Skeletal muscle tissue (tissue), 3 donors: ENCODE measurements at regions not wholly inside any gene's neighbourhood (a gene's known extent, or its start where the extent isn't known, plus 50 kb on each side); places are given as distances from the start of the nearest gene placed in this dataset.

ENCODE experiments used
- H3K27ac ChIP-seq: one replicate; pipeline ENCODE4 v1.7.0; 2013; ENCODE audit warnings: mild to moderate bottlenecking, low read depth, low read length, inconsistent platforms
- H3K27me3 ChIP-seq, 3 donors: one replicate each; pipeline ENCODE4 v1.7.0; 2013; ENCODE audit warnings: low read length in 3 of 3; ENCODE audit not compliant: control insufficient read depth in 3 of 3, insufficient read depth in 3 of 3
- H3K36me3 ChIP-seq, 3 donors: one replicate each; pipeline ENCODE4 v1.7.0; 2013; ENCODE audit warnings: low read length in 3 of 3; ENCODE audit not compliant: control insufficient read depth in 3 of 3, insufficient read depth in 3 of 3
- H3K4me1 ChIP-seq, 3 donors: one replicate each; pipeline ENCODE4 v1.7.0; 2013; ENCODE audit warnings: low read length in 3 of 3, mild to moderate bottlenecking in 3 of 3; ENCODE audit not compliant: control insufficient read depth in 3 of 3, insufficient read depth in 3 of 3
- H3K4me3 ChIP-seq, 3 donors: one replicate each; pipeline ENCODE4 v1.7.0; 2013; ENCODE audit warnings: low read length in 3 of 3
- H3K9ac ChIP-seq, 3 donors: one replicate each; pipeline ENCODE4 v1.7.0; 2013; ENCODE audit warnings: low read length in 3 of 3, mild to moderate bottlenecking in 3 of 3, moderate library complexity in 2 of 3, low read depth in 1 of 3
- H3K9me3 ChIP-seq, 3 donors: one replicate each; pipeline ENCODE4 v1.7.0; 2013; ENCODE audit warnings: low read length in 3 of 3; ENCODE audit not compliant: control insufficient read depth in 3 of 3
- donor health status: Osteomylitis.

GRCh38 chr15:88741671-88742070, 61.6 kb upstream of the ACAN start:
- Histone ChIP-seq H3K4me1 (no peaks in the 10 kb centered on the region), H3K9ac (no peak overlapping the region), H3K36me3 (no peaks in the 10 kb centered on the region), H3K9me3 (peaks cover 0 to 2% (median 0%) of the 10 kb centered on the region in 3 donors), H3K4me3 (no peak overlapping the region), H3K27ac (no peak overlapping the region), H3K27me3 (peaks cover 7 to 22% (median 22%) of the 10 kb centered on the region in 3 donors)

DNA sequence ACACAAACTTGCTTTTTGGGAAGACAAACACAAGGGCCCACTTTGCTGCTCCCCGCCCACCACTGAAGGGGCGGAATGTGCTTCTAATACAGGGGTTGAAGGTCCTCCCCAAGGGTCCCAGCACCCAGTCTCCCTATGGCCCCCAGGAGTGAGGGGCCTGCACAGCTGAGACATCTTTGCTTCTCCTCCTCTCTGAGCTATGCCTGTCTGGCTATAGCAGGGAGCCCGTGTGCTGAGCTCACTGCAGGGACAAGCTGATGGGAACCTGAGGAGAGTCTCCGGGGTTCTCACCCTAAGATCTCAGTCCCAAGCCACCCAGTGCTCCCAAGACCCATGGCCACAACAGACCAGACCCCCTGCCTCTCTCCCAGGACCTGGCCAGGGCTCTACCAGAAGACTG, 61.1 kb upstream of the ACAN start:
- H3K9ac ChIP-seq, result no peak overlapping the region
- peaks cover 7 to 22% (median 22%) of the 10 kb centered on the region in 3 donors for H3K27me3 ChIP-seq
- no peaks in the 10 kb centered on the region for H3K4me1 ChIP-seq
- H3K9me3 ChIP-seq, result peaks cover 0 to 2% (median 0%) of the 10 kb centered on the region in 3 donors
- no peak overlapping the region for H3K4me3 ChIP-seq
- H3K27ac ChIP-seq, result no peak overlapping the region
- no peaks in the 10 kb centered on the region for H3K36me3 ChIP-seq

- Histone ChIP-seq H3K9me3 (no peaks in the 10 kb centered on the region), H3K4me3 (no peak overlapping the region), H3K27me3 (peaks cover 7 to 19% (median 18%) of the 10 kb centered on the region in 3 donors), H3K27ac (no peak overlapping the region), H3K4me1 (no peaks in the 10 kb centered on the region), H3K9ac (no peak overlapping the region), H3K36me3 (no peaks in the 10 kb centered on the region)
Measured at GRCh38 chr15:88744548-88745020, 58.7 kb upstream of the ACAN start.

- no peaks in the 10 kb centered on the region for H3K9me3 ChIP-seq
- no peaks in the 10 kb centered on the region for H3K4me1 ChIP-seq
- H3K9ac ChIP-seq, result no peak overlapping the region
- no peaks in the 10 kb centered on the region for H3K36me3 ChIP-seq
- no peak overlapping the region for H3K4me3 ChIP-seq
- peaks cover 4 to 15% (median 14%) of the 10 kb centered on the region in 3 donors for H3K27me3 ChIP-seq
- no peak overlapping the region for H3K27ac ChIP-seq
Measured at GRCh38 chr15:88745065-88745464, 58.2 kb upstream of the ACAN start.

GRCh38 chr15:88745696-88746095, 57.5 kb upstream of the ACAN start:
- Histone ChIP-seq H3K36me3 (no peaks in the 10 kb centered on the region), H3K9me3 (no peaks in the 10 kb centered on the region), H3K4me3 (no peak overlapping the region), H3K27me3 (peaks cover 4 to 15% (median 8%) of the 10 kb centered on the region in 3 donors), H3K9ac (no peak overlapping the region), H3K27ac (no peak overlapping the region), H3K4me1 (no peaks in the 10 kb centered on the region)

DNA sequence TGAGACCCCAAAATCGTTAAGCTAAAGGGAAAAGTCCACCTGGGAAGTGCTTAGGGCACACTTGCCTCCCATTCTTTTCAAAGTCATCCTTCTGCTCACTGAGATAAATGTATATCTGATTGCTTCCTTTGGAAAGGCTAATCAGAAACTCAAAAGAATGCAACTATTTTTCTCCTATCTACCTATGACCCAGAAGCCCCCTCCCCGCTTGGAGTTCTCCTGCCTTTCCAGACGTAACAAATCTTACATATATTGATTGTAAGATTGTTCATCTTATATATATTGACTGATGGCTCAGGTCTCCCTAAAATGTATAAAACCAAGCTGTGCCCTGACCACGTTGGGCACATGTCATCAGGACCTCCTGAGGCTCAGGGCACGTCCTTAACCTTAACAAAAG, 56.8 kb upstream of the ACAN start:
- H3K4me1 ChIP-seq, result no peaks in the 10 kb centered on the region
- peaks cover 1 to 10% (median 4%) of the 10 kb centered on the region in 3 donors for H3K27me3 ChIP-seq
- H3K9me3 ChIP-seq, result no peaks in the 10 kb centered on the region
- no peak overlapping the region for H3K27ac ChIP-seq
- H3K36me3 ChIP-seq, result no peaks in the 10 kb centered on the region
- no peak overlapping the region for H3K4me3 ChIP-seq
- no peak overlapping the region for H3K9ac ChIP-seq

DNA sequence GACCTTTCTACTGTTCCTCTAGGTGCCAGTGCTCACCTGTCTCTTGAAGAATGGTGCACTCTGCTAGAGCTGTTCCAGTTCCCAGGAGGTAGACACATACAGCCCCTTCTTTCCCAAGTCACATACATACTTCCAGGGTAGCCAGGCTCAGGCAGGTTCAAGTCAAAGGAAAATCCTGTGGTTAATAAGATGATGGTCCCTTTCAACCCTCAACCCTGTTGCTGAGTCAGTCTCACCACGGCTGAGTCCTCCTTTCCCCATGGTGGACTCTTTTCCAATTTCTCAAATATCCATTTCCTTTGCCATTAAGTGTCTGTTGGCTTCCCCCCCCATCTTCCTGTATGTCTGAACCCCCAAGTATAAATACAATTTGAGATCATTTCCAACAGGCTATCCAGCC, 56.1 kb upstream of the ACAN start:
- Histone ChIP-seq H3K4me1 (no peaks in the 10 kb centered on the region), H3K9me3 (no peaks in the 10 kb centered on the region), H3K36me3 (no peaks in the 10 kb centered on the region), H3K27me3 (peaks cover 0 to 5% (median 4%) of the 10 kb centered on the region in 3 donors), H3K27ac (no peak overlapping the region), H3K4me3 (no peak overlapping the region), H3K9ac (no peak overlapping the region)

DNA sequence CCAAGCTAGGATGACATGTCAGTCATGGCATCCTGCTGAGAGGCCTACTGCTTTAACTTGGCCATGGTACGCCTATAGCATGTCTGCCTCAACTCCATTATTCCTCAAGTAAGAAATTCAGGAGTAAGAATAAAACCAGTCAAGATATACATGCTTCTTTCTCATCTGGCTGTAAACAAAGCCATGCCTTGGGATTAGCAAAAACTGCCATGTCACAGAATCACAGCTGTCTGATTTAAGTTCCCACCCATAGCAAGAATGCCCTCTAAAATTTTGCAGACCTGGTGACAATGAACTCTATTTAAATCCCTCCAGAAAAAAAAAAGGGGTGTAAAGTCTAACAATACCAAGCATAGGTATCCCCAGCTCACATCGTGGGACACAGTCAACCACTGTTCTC, 55.6 kb upstream of the ACAN start:
- H3K27me3 ChIP-seq, result peaks cover 0 to 5% (median 4%) of the 10 kb centered on the region in 3 donors
- no peak overlapping the region for H3K27ac ChIP-seq

DNA sequence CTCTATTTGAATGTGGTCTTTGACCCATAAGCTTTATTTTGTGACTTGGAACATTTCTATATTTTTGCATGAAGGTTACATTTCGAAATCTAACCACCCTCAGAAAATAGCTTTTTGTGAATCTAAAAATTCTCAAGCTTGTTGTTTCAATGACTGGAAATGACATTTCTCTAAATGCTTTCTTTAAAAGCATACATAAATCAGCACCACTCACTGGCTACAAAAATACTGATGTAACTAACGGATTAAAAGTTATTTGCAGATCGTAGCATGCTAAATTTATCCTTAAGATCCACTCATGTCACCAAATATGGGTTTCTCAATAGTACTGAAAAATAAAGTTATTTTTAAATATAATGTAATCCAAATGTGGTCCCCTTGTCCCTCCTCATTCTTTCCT, 55.2 kb upstream of the ACAN start:
- Histone ChIP-seq H3K9me3 (no peaks in the 10 kb centered on the region), H3K36me3 (no peaks in the 10 kb centered on the region), H3K27ac (no peak overlapping the region), H3K27me3 (peaks cover 0 to 5% (median 4%) of the 10 kb centered on the region in 3 donors), H3K4me1 (no peaks in the 10 kb centered on the region), H3K9ac (no peak overlapping the region), H3K4me3 (no peak overlapping the region)

More for the DNA sequence above, 55.6 kb upstream of the ACAN start:
- no peak overlapping the region for H3K9ac ChIP-seq
- no peak overlapping the region for H3K4me3 ChIP-seq
- H3K4me1 ChIP-seq, result no peaks in the 10 kb centered on the region
- no peaks in the 10 kb centered on the region for H3K36me3 ChIP-seq
- H3K9me3 ChIP-seq, result no peaks in the 10 kb centered on the region

- H3K9me3 ChIP-seq, result no peaks in the 10 kb centered on the region
- no peaks in the 10 kb centered on the region for H3K36me3 ChIP-seq
- no peak overlapping the region for H3K27ac ChIP-seq
- no peaks in the 10 kb centered on the region for H3K4me1 ChIP-seq
- H3K9ac ChIP-seq, result no peak overlapping the region
- peaks cover 0 to 5% (median 0%) of the 10 kb centered on the region in 3 donors for H3K27me3 ChIP-seq
- H3K4me3 ChIP-seq, result no peak overlapping the region
Measured at GRCh38 chr15:88748651-88749050, 54.6 kb upstream of the ACAN start.
